ENCODE measurements at regions not wholly inside any gene's neighbourhood (a gene's known extent, or its start where the extent isn't known, plus 50 kb on each side); places are given as distances from the start of the nearest gene placed in this dataset.

DNA sequence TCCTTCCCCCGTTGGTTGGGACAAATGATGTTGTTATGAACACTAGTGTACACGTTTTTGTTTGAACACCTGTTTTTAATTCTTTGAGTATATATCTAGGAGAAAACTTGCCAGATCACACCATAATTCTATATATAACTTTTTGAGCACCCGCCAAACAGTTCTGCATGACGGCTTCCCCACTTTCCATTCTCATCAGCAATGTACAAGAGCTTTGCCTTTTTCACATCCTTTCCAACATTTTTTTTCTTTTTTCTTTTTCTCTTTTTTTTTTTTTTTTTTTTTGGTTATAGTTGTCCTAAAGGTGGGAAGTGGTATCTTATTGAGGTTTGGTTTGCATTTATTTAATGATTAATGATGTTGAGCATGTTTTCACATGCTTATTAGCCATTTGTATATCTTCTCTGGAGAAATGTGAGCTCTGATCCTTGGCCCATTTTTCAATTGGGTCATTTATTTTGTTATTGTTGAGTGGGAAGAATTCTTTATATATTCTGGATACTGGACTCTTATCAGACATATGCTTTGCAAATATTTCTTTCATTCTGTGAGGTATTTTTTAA, 86.9 kb upstream of the ZC3H15 start:
- Histone ChIP-seq H3K4me3 (ENCODE audit: low read length) (no peak overlapping the region), H3K9me2 (replicated peaks; ENCODE audit: low read length) (no peaks in the 10 kb centered on the region), H3K4me1 (ENCODE audit: insufficient read depth, low read length) (no peaks in the 10 kb centered on the region), H3K27me3 (ENCODE audit: low read length) (no peaks in the 10 kb centered on the region), H3K9me3 (ENCODE audit: low read length) (no peaks in the 10 kb centered on the region), H3K36me3 (ENCODE audit: low read depth, low read length) (no peaks in the 10 kb centered on the region), H3K4me2 (ENCODE audit: low read length) (no peak overlapping the region), H3K27ac (ENCODE audit: low read length) (no peak overlapping the region), H3K79me2 (ENCODE audit: low read length) (no peaks in the 10 kb centered on the region), H4K20me1 (ENCODE audit: low read length) (no peaks in the 10 kb centered on the region), H3F3A (ENCODE audit: low read length, unreplicated experiment) (no peaks in the 10 kb centered on the region), H2AFZ (ENCODE audit: low read length) (no peak overlapping the region), H3K9ac (ENCODE audit: low read length) (no peak overlapping the region)
- intact Hi-C loops (cut with micrococcal nuclease), result no loop called here
- TF ChIP-seq EZH2phosphoT487 (IDR thresholded peaks at IDR 0.05; ENCODE audit: borderline replicate concordance, low read length) (no peak), EZH2 (IDR thresholded peaks at IDR 0.05; ENCODE audit: low read length, unreplicated experiment) (no peak)
- TF ChIP-seq, protein P1, sequence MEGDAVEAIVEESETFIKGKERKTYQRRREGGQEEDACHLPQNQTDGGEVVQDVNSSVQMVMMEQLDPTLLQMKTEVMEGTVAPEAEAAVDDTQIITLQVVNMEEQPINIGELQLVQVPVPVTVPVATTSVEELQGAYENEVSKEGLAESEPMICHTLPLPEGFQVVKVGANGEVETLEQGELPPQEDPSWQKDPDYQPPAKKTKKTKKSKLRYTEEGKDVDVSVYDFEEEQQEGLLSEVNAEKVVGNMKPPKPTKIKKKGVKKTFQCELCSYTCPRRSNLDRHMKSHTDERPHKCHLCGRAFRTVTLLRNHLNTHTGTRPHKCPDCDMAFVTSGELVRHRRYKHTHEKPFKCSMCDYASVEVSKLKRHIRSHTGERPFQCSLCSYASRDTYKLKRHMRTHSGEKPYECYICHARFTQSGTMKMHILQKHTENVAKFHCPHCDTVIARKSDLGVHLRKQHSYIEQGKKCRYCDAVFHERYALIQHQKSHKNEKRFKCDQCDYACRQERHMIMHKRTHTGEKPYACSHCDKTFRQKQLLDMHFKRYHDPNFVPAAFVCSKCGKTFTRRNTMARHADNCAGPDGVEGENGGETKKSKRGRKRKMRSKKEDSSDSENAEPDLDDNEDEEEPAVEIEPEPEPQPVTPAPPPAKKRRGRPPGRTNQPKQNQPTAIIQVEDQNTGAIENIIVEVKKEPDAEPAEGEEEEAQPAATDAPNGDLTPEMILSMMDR (conservative IDR thresholded peaks at IDR 0.05; ENCODE audit: low read depth, low read length), result no peak
- BruUV-seq (replicated peaks), result no TSS peak
- DNase-seq (no peak), ATAC-seq (no peak)
- CTCF ChIA-PET, result no interaction called here
- POLR2A ChIA-PET (ENCODE audit: unreplicated experiment), result no interaction called here

DNA sequence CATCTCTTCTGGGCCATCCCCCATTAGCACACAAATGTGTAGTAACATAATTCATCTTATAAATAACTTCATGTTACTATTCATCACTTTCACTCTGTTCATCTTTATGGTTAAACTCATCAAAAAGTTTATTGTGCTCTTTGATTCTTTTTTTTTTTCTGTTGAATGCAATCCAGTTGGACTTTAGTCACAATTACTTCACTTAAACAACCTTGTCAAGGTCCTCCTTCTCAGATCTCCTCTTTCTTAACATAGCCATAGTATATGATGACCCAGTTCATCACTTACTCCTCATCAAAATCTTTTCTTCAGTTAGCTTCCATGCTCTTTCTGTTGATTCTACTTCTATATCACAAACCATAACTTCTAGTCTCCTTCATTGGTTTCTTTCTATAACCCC, 80.2 kb upstream of the ZC3H15 start:
- Histone ChIP-seq H3K79me2 (ENCODE audit: low read length) (no peaks in the 10 kb centered on the region), H3K9ac (ENCODE audit: low read length) (no peak overlapping the region), H4K20me1 (ENCODE audit: low read length) (no peaks in the 10 kb centered on the region), H3K36me3 (ENCODE audit: low read depth, low read length) (no peaks in the 10 kb centered on the region), H3F3A (ENCODE audit: low read length, unreplicated experiment) (no peaks in the 10 kb centered on the region), H3K9me2 (replicated peaks; ENCODE audit: low read length) (no peaks in the 10 kb centered on the region), H3K9me3 (ENCODE audit: low read length) (no peaks in the 10 kb centered on the region), H3K4me1 (ENCODE audit: insufficient read depth, low read length) (no peaks in the 10 kb centered on the region), H3K27me3 (ENCODE audit: low read length) (no peaks in the 10 kb centered on the region), H3K4me3 (ENCODE audit: low read length) (no peak overlapping the region), H3K4me2 (ENCODE audit: low read length) (no peak overlapping the region), H2AFZ (ENCODE audit: low read length) (no peak overlapping the region), H3K27ac (ENCODE audit: low read length) (no peak overlapping the region)
- CTCF ChIA-PET, result no interaction called here
- TF ChIP-seq, protein P1 (conservative IDR thresholded peaks at IDR 0.05; ENCODE audit: low read depth, low read length), result no peak
- TF ChIP-seq EZH2 (IDR thresholded peaks at IDR 0.05; ENCODE audit: low read length, unreplicated experiment) (no peak), EZH2phosphoT487 (IDR thresholded peaks at IDR 0.05; ENCODE audit: borderline replicate concordance, low read length) (no peak)
- no peak for DNase-seq
- intact Hi-C loops (cut with micrococcal nuclease), result no loop called here
- POLR2A ChIA-PET (ENCODE audit: unreplicated experiment), result no interaction called here
- BruUV-seq (replicated peaks), result no TSS peak
- no peak for ATAC-seq

DNA sequence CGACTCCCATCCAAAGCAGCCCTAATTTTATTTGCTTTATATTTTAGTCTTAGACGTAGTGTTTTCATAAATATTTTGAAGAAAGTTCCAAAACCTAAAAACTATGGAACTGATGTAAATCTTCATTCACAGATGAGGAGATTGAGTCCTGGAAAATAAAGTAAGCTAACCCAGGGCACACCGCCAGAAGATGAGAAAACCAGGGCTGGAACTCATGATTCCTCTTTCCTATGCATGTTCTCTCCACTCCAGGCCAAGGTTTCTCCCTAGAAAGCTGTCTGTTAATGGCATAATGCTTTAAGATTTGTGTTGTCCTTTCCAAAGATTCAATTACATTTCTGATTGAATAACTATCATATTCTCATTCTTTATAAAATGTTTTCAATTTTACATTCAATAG, 78.4 kb upstream of the ZC3H15 start:
- H4K20me1 ChIP-seq (ENCODE audit: low read length), result no peaks in the 10 kb centered on the region
- no peak overlapping the region for H3K9ac ChIP-seq (ENCODE audit: low read length)
- no peaks in the 10 kb centered on the region for H3K36me3 ChIP-seq (ENCODE audit: low read depth, low read length)
- ATAC-seq, result no peak
- BruUV-seq (replicated peaks), result no TSS peak
- no peaks in the 10 kb centered on the region for H3K9me3 ChIP-seq (ENCODE audit: low read length)
- H3K27ac ChIP-seq (ENCODE audit: low read length), result no peak overlapping the region
- CTCF ChIA-PET, result no interaction called here
- no peak overlapping the region for H2AFZ ChIP-seq (ENCODE audit: low read length)
- no peak for TF ChIP-seq EZH2phosphoT487 (IDR thresholded peaks at IDR 0.05; ENCODE audit: borderline replicate concordance, low read length)
- TF ChIP-seq EZH2 (IDR thresholded peaks at IDR 0.05; ENCODE audit: low read length, unreplicated experiment), result no peak
- TF ChIP-seq, protein P1 (conservative IDR thresholded peaks at IDR 0.05; ENCODE audit: low read depth, low read length), result no peak
- H3K27me3 ChIP-seq (ENCODE audit: low read length), result no peaks in the 10 kb centered on the region
- POLR2A ChIA-PET (ENCODE audit: unreplicated experiment), result no interaction called here
- intact Hi-C loops (cut with micrococcal nuclease), result no loop called here
- no peak overlapping the region for H3K4me3 ChIP-seq (ENCODE audit: low read length)
- H3K79me2 ChIP-seq (ENCODE audit: low read length), result no peaks in the 10 kb centered on the region
- no peak overlapping the region for H3K4me2 ChIP-seq (ENCODE audit: low read length)
- H3F3A ChIP-seq (ENCODE audit: low read length, unreplicated experiment), result no peaks in the 10 kb centered on the region
- no peaks in the 10 kb centered on the region for H3K4me1 ChIP-seq (ENCODE audit: insufficient read depth, low read length)
- H3K9me2 ChIP-seq (replicated peaks; ENCODE audit: low read length), result no peaks in the 10 kb centered on the region
- DNase-seq, result no peak

Measured in PC-3 (cell line).